OCI-LY7 (cell line): ENCODE measurements at regions not wholly inside any gene's neighbourhood (a gene's known extent, or its start where the extent isn't known, plus 50 kb on each side); places are given as distances from the start of the nearest gene placed in this dataset.
"Not testable (repeated sequence)": the region's sequence is repeated elsewhere in the genome, so short reads cannot be mapped to it uniquely, and the experiment has no call there.

ENCODE experiments used
- CTCF ChIP-seq: fragments of 200-600 bp; sonication (generic); conservative IDR thresholded peaks from 2 replicates; pipeline ENCODE4 v1.5.1; 2014; ENCODE audit warnings: mild to moderate bottlenecking, antibody characterized with exemption, low read length, moderate library complexity, mixed read lengths
- EZH2phosphoT487 ChIP-seq: fragments of 200-600 bp; sonication (generic); IDR thresholded peaks from 2 replicates; pipeline ENCODE4 v1.6.1; 2018; ENCODE audit warnings: low read depth, borderline replicate concordance, mild to moderate bottlenecking, mixed run types, antibody characterized with exemption, low read length, moderate library complexity, mixed read lengths

GRCh38 chr1:849873-850272 is 73.8 kb upstream of the SAMD11 start:
- TF ChIP-seq CTCF, EZH2phosphoT487: not testable (repeated sequence)
